ENCODE measurements at regions not wholly inside any gene's neighbourhood (a gene's known extent, or its start where the extent isn't known, plus 50 kb on each side); places are given as distances from the start of the nearest gene placed in this dataset.

GRCh38 chr10:29102636-29103035 is 186.2 kb upstream of the LYZL1 start:
- Histone ChIP-seq H3K9ac (no peak overlapping the region), H4K20me1 (ENCODE audit: low read depth) (no peaks in the 10 kb centered on the region), H2AFZ (replicated peaks) (no peak overlapping the region), H3K36me3 (no peaks in the 10 kb centered on the region), H3K4me2 (no peak overlapping the region), H3K4me3 (no peak overlapping the region), H3K27me3 (no peaks in the 10 kb centered on the region), H3K79me2 (ENCODE audit: low read depth) (no peaks in the 10 kb centered on the region), H3F3A (ENCODE audit: low read depth) (no peaks in the 10 kb centered on the region), H3K4me1 (no peaks in the 10 kb centered on the region), H3K27ac (no peak overlapping the region), H3K9me3 (ENCODE audit: low read depth) (no peaks in the 10 kb centered on the region)
- no peak for DNase-seq (ENCODE audit: low spot score)
- no peaks in the 10 kb centered on the region for H3K36me3 Mint-ChIP-seq
- no peak overlapping the region for H3K4me3 Mint-ChIP-seq
- peaks cover 18% of the 10 kb centered on the region for H3K9me3 Mint-ChIP-seq
- TF ChIP-seq EZH2 (IDR thresholded peaks at IDR 0.05) (no peak), CTCF (IDR thresholded peaks at IDR 0.05) (no peak), EZH2phosphoT487 (IDR thresholded peaks at IDR 0.05) (no peak)
- H3K27me3 Mint-ChIP-seq (ENCODE audit: insufficient read depth, low read depth): peaks cover 7% of the 10 kb centered on the region
- H3K27ac Mint-ChIP-seq: no peak overlapping the region
- H3K4me1 Mint-ChIP-seq: peaks cover 26% of the 10 kb centered on the region

- no peak for TF ChIP-seq EZH2phosphoT487 (IDR thresholded peaks at IDR 0.05)
- no peak for TF ChIP-seq EZH2 (IDR thresholded peaks at IDR 0.05)
- TF ChIP-seq CTCF (IDR thresholded peaks at IDR 0.05): no peak
- no peak overlapping the region for H3K9ac ChIP-seq
- DNase-seq (ENCODE audit: low spot score): no peak
- no peak overlapping the region for H3K4me2 ChIP-seq
- no peaks in the 10 kb centered on the region for H3K36me3 ChIP-seq
- H3K27ac Mint-ChIP-seq: no peak overlapping the region
- no peaks in the 10 kb centered on the region for H4K20me1 ChIP-seq (ENCODE audit: low read depth)
- H2AFZ ChIP-seq (replicated peaks): no peak overlapping the region
- H3K4me3 Mint-ChIP-seq: no peak overlapping the region
- H3K4me3 ChIP-seq: no peak overlapping the region
- H3F3A ChIP-seq (ENCODE audit: low read depth): no peaks in the 10 kb centered on the region
- peaks cover 33% of the 10 kb centered on the region for H3K4me1 Mint-ChIP-seq
- H3K27me3 Mint-ChIP-seq (ENCODE audit: insufficient read depth, low read depth): peaks cover 7% of the 10 kb centered on the region
- no peak overlapping the region for H3K27ac ChIP-seq
- no peaks in the 10 kb centered on the region for H3K27me3 ChIP-seq
- H3K36me3 Mint-ChIP-seq: no peaks in the 10 kb centered on the region
- peaks cover 9% of the 10 kb centered on the region for H3K4me1 ChIP-seq
- peaks cover 18% of the 10 kb centered on the region for H3K9me3 Mint-ChIP-seq
- H3K79me2 ChIP-seq (ENCODE audit: low read depth): no peaks in the 10 kb centered on the region
- H3K9me3 ChIP-seq (ENCODE audit: low read depth): no peaks in the 10 kb centered on the region
These were observed 184.0 kb upstream of the LYZL1 start for GRCh38 chr10:29104661-29105399.

GRCh38 chr10:29105516-29106215 is 183.2 kb upstream of the LYZL1 start:
- Histone ChIP-seq H4K20me1 (ENCODE audit: low read depth) (no peaks in the 10 kb centered on the region), H3K9ac (no peak overlapping the region), H3K4me2 (no peak overlapping the region), H2AFZ (replicated peaks) (no peak overlapping the region), H3K4me3 (no peak overlapping the region), H3K4me1 (peaks cover 13% of the 10 kb centered on the region), H3K36me3 (no peaks in the 10 kb centered on the region), H3K27ac (no peak overlapping the region), H3K27me3 (no peaks in the 10 kb centered on the region), H3K79me2 (ENCODE audit: low read depth) (no peaks in the 10 kb centered on the region), H3F3A (ENCODE audit: low read depth) (no peaks in the 10 kb centered on the region), H3K9me3 (ENCODE audit: low read depth) (no peaks in the 10 kb centered on the region)
- no peaks in the 10 kb centered on the region for H3K36me3 Mint-ChIP-seq
- DNase-seq (ENCODE audit: low spot score): no peak
- TF ChIP-seq EZH2phosphoT487 (IDR thresholded peaks at IDR 0.05): no peak
- no peak for TF ChIP-seq CTCF (IDR thresholded peaks at IDR 0.05)
- no peak for TF ChIP-seq EZH2 (IDR thresholded peaks at IDR 0.05)
- H3K4me1 Mint-ChIP-seq: peaks cover 41% of the 10 kb centered on the region
- peaks cover 18% of the 10 kb centered on the region for H3K9me3 Mint-ChIP-seq
- H3K4me3 Mint-ChIP-seq: no peak overlapping the region
- no peak overlapping the region for H3K27ac Mint-ChIP-seq
- H3K27me3 Mint-ChIP-seq (ENCODE audit: insufficient read depth, low read depth): peaks cover 7% of the 10 kb centered on the region

Data from neural progenitor cell (in vitro differentiated cells).